Uterus (tissue), 3 donors: ENCODE measurements at regions not wholly inside any gene's neighbourhood (a gene's known extent, or its start where the extent isn't known, plus 50 kb on each side); places are given as distances from the start of the nearest gene placed in this dataset.

ENCODE experiments used
- DNase-seq, 2 donors: peaks; one replicate each; pipeline ENCODE4 v3.0.0-alpha.2; 2019 to 2020
- H3K27ac ChIP-seq, 2 donors: fragments of 200-600 bp; sonication (generic); 1 replicate in 1 of 2; 2 replicates in 1 of 2; pipeline ENCODE4 v1.5.1; 2016 to 2018
- H3K27me3 ChIP-seq, 2 donors: fragments of 200-600 bp; sonication (generic); one replicate each; pipeline ENCODE4 v1.5.1; 2018 to 2019; ENCODE audit warnings: control low read depth in 1 of 2
- H3K36me3 ChIP-seq, 2 donors: fragments of 200-600 bp; sonication (generic); one replicate each; pipeline ENCODE4 v1.5.1; 2019; ENCODE audit warnings: control low read depth in 1 of 2
- H3K4me1 ChIP-seq, 2 donors: fragments of 200-600 bp; sonication (generic); one replicate each; pipeline ENCODE4 v1.5.1; 2018 to 2019; ENCODE audit warnings: control low read depth in 1 of 2
- H3K4me3 ChIP-seq, 2 donors: fragments of 200-600 bp; sonication (generic); 1 replicate in 1 of 2; 2 replicates in 1 of 2; pipeline ENCODE4 v1.5.1; 2018 to 2019; ENCODE audit warnings: mild to moderate bottlenecking in 1 of 2
- H3K9me3 ChIP-seq, 2 donors: fragments of 200-600 bp; sonication (generic); one replicate each; pipeline ENCODE4 v1.5.1; 2019; ENCODE audit warnings: control low read depth in 1 of 2
- CTCF ChIP-seq, 4 experiments: fragments of 200-600 bp in 2 of 4; fragments of 450-650 bp in 2 of 4; sonication (generic) in 2 of 4; IDR thresholded peaks; one replicate each; pipeline ENCODE4 v1.5.1; 2016 to 2019; ENCODE audit warnings: antibody characterized with exemption in 4 of 4, mild to moderate bottlenecking in 2 of 4, moderate library complexity in 1 of 4
- POLR2A ChIP-seq, 2 donors: fragments of 450-650 bp; IDR thresholded peaks; one replicate each; pipeline ENCODE4 v1.6.1; 2016; ENCODE audit warnings: antibody characterized with exemption in 2 of 2, mild to moderate bottlenecking in 1 of 2, moderate library complexity in 1 of 2
- intact Hi-C: fragments of 100-400 bp; cut with DNase I; formaldehyde crosslinking; loops from one replicate; pipeline ENCODE4 v1.15.1; 2023; ENCODE audit warnings: low total_unique reads
- donor health status: DM: yes; HTN: yes; CAD: no.

DNA sequence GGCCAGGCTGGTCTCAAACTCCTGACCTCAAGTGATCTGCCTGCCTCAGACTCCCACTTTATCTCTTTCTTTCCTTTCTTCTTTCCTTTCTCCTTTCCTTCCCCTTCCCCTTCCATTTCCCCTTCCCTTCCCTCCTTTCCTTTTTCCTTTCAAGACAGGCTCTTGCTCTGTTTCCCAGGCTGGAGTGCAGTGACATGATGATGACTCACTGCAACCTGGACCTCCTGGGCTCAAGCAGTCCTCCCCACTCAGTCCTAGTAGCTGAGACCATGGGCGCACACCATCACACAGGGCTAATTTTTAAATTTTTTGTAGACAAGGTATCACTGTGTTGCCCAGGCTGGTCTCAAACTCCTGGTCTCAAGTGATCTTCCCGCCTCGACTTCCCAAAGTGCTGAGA lies 377.6 kb upstream of the ZFP64 start:
- DNase-seq, result no peak
- Histone ChIP-seq H3K9me3 (no peaks in the 10 kb centered on the region), H3K27ac (no peak overlapping the region), H3K4me1 (no peaks in the 10 kb centered on the region), H3K4me3 (no peak overlapping the region), H3K27me3 (no peaks in the 10 kb centered on the region), H3K36me3 (no peaks in the 10 kb centered on the region)
- TF ChIP-seq CTCF (IDR thresholded peaks at IDR 0.05), result no peak
- TF ChIP-seq POLR2A (IDR thresholded peaks at IDR 0.05), result no peak
- intact Hi-C loops, result no loop called here

DNA sequence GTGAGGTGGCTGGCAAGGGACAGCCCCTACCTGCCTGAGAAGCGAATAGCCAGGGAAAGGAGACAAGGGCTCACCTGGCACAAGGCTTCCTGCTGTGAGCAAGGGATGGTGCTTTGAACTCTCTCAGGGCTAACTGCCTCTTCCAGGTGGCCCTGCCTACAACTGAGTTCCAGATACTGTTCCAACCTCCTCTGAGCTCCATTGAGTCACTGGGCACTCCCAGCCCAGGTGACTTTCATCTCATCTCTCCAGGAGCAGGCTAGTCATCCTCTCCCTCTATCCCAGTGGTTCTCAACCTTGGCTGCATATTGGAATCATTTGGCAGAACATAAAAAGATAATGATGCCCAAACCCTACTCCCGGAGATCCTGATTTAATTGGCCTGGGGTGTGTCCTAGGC lies 374.0 kb upstream of the ZFP64 start:
- Histone ChIP-seq H3K36me3 (no peaks in the 10 kb centered on the region), H3K4me3 (no peak overlapping the region), H3K27me3 (no peaks in the 10 kb centered on the region), H3K27ac (no peak overlapping the region), H3K4me1 (no peaks in the 10 kb centered on the region), H3K9me3 (no peaks in the 10 kb centered on the region)
- no peak for TF ChIP-seq POLR2A (IDR thresholded peaks at IDR 0.05)
- TF ChIP-seq CTCF (IDR thresholded peaks at IDR 0.05), result no peak
- no peak for DNase-seq
- intact Hi-C loops, result no loop called here

DNA sequence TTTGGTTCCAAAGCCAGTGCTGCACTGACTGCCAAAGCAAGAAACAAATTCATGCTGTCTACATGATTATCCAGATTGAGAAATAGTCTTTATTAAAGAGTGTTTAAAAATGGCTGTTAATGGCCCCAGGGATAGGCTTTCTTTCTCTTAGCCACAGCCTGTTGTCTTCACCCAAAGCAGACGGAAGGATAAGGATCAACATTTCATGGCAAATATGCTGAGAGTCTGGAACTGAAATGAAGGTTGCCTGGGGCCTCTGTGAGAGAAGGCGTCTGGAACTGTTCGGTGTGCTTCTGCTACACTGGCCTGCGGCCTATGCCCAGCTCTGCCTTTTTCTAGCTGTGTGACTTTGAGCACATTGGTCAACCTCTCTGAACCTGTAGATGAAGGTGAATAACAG lies 373.0 kb upstream of the ZFP64 start:
- no peak overlapping the region for H3K27ac ChIP-seq
- no peak overlapping the region for H3K4me3 ChIP-seq
- H3K9me3 ChIP-seq, result no peaks in the 10 kb centered on the region
- TF ChIP-seq CTCF (IDR thresholded peaks at IDR 0.05) (no peak), POLR2A (IDR thresholded peaks at IDR 0.05) (no peak)
- H3K27me3 ChIP-seq, result no peaks in the 10 kb centered on the region
- intact Hi-C loops, result no loop called here
- H3K4me1 ChIP-seq, result no peaks in the 10 kb centered on the region
- DNase-seq, result no peak
- H3K36me3 ChIP-seq, result no peaks in the 10 kb centered on the region

DNA sequence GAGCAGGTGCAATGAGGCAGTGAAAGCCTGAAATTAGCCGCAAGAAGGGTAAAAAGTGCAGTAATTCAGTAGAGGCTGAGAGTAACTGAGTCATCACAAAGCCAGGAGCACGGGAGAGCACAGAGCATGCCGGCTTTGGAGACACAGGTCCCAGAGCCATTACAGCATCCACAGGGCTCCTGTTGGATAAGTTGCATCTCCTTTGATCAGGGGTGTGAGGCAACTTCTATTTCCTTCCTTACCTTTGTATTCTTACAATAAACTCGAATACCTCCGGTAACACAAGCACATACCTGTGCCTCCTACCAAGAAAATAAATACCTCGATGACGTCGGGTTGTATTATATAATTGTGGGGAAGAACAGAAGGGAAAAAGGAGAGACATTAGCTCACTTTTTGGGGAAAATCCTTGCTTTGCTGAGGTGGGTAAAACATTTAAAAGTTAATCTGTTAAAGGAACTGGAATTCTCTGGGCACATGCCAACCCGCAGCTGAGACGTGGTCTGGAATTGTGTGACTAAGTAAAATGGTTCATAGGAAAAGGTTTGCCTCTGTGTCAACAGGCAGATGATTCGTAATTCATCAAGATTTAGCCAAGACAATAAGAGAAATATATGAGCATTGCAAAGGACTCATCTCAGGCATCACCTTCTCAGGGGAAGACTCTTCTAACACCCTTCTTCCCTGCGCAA lies 360.7 kb upstream of the ZFP64 start:
- DNase-seq, result no peak
- intact Hi-C loops, result no loop called here
- Histone ChIP-seq H3K36me3 (no peaks in the 10 kb centered on the region), H3K4me3 (no peak overlapping the region), H3K9me3 (peaks cover 0 to 3% of the 10 kb centered on the region in 2 donors), H3K27me3 (no peaks in the 10 kb centered on the region), H3K27ac (no peak overlapping the region), H3K4me1 (no peaks in the 10 kb centered on the region)
- TF ChIP-seq POLR2A (IDR thresholded peaks at IDR 0.05), result no peak
- TF ChIP-seq CTCF (IDR thresholded peaks at IDR 0.05), result no peak

DNA sequence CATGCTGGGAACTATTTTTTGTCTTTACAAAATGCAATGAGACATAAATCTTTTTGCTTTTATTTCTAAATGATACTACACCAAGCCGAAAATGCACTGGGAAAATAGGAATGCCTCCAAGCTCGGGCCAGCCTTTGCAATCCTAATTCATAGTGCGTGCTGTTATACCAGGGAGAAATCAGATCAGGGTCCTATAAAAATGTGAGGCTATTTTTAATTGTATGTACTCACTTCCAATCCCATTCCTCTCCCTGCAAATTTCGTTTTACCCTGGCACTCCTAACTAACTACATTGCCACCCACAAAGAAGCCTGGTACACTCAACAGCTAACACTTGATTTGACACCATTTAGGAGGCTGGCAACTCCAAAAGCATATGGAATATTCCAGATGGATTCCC lies 350.6 kb upstream of the ZFP64 start:
- H3K36me3 ChIP-seq, result no peaks in the 10 kb centered on the region
- no peaks in the 10 kb centered on the region for H3K9me3 ChIP-seq
- no peak overlapping the region for H3K27ac ChIP-seq
- H3K27me3 ChIP-seq, result no peaks in the 10 kb centered on the region
- no peak for DNase-seq
- TF ChIP-seq POLR2A (IDR thresholded peaks at IDR 0.05) (no peak), CTCF (IDR thresholded peaks at IDR 0.05) (no peak)
- no peaks in the 10 kb centered on the region for H3K4me1 ChIP-seq
- no peak overlapping the region for H3K4me3 ChIP-seq
- intact Hi-C loops, result no loop called here
